SU-DHL-6 (cell line): ENCODE measurements at regions not wholly inside any gene's neighbourhood (a gene's known extent, or its start where the extent isn't known, plus 50 kb on each side); places are given as distances from the start of the nearest gene placed in this dataset.

Experiments
- CTCF ChIP-seq: fragments of 200-600 bp; sonication (generic); IDR thresholded peaks from one replicate; pipeline ENCODE4 v1.5.1; 2017; ENCODE audit warnings: antibody characterized with exemption, mild to moderate bottlenecking, low read length, moderate library complexity; ENCODE audit not compliant: insufficient read depth, poor library complexity, severe bottlenecking
- EZH2phosphoT487 ChIP-seq: fragments of 200-600 bp; sonication (generic), shearing (Covaris generic); conservative IDR thresholded peaks from 2 replicates; pipeline ENCODE4 v1.6.1; 2018; ENCODE audit warnings: mild to moderate bottlenecking, antibody characterized with exemption, low read length, moderate library complexity, mixed read lengths

- TF ChIP-seq CTCF (no peak), EZH2phosphoT487 (no peak)
Measured at GRCh38 chr12:115398311-115398781, 714.4 kb upstream of the TBX3 start.
